OCI-LY3 (cell line): ENCODE measurements at regions not wholly inside any gene's neighbourhood (a gene's known extent, or its start where the extent isn't known, plus 50 kb on each side); places are given as distances from the start of the nearest gene placed in this dataset.

Experiments
- H2AFZ ChIP-seq: fragments of 200-600, 300-600 bp; shearing (Covaris generic); 2 replicates; pipeline ENCODE4 v1.6.0; 2014; ENCODE audit warnings: antibody characterized with exemption, low read depth, low read length
- H3K27ac ChIP-seq: fragments of 200-600, 300-600 bp; sonication (generic); 2 replicates; pipeline ENCODE4 v1.5.1; 2014; ENCODE audit warnings: mild to moderate bottlenecking, low read length, moderate library complexity, mixed read lengths
- H3K27me3 ChIP-seq: fragments of 200-600, 300-600 bp; sonication (generic); 2 replicates; pipeline ENCODE4 v1.6.1; 2014; ENCODE audit warnings: low read depth, low read length, mixed read lengths
- H3K36me3 ChIP-seq: fragments of 200-600, 300-600 bp; sonication (generic); replicated peaks from 2 replicates; pipeline ENCODE3; 2014; ENCODE audit warnings: low read depth, low read length, mixed read lengths
- H3K4me1 ChIP-seq: fragments of 300-600, 200-600 bp; sonication (generic); 2 replicates; pipeline ENCODE4 v1.6.1; 2014; ENCODE audit warnings: low read length, mixed read lengths
- H3K4me2 ChIP-seq: fragments of 200-600, 300-600 bp; sonication (generic); 2 replicates; pipeline ENCODE4 v1.6.1; 2014; ENCODE audit warnings: low read length, mixed read lengths
- H3K4me3 ChIP-seq: fragments of 300-600, 200-600 bp; sonication (generic); 2 replicates; pipeline ENCODE4 v1.5.1; 2014; ENCODE audit warnings: antibody characterized with exemption, mild to moderate bottlenecking, low read length, moderate library complexity
- H3K79me2 ChIP-seq: fragments of 300-600, 200-600 bp; shearing (Covaris generic); 2 replicates; pipeline ENCODE4 v1.6.1; 2014; ENCODE audit warnings: mild to moderate bottlenecking, low read length, mixed read lengths
- H3K9ac ChIP-seq: fragments of 300-600, 200-600 bp; shearing (Covaris generic); 2 replicates; pipeline ENCODE4 v1.6.0; 2014; ENCODE audit warnings: mild to moderate bottlenecking, low read length, moderate library complexity
- H3K9me3 ChIP-seq: fragments of 200-600, 300-600 bp; shearing (Covaris generic); 2 replicates; pipeline ENCODE4 v1.6.1; 2014; ENCODE audit warnings: low read length, mixed read lengths; ENCODE audit not compliant: insufficient read depth
- H4K20me1 ChIP-seq: fragments of 200-600, 300-600 bp; sonication (generic); 2 replicates; pipeline ENCODE4 v1.6.1; 2016; ENCODE audit warnings: low read length, mixed read lengths; ENCODE audit not compliant: insufficient read depth
- EZH2phosphoT487 ChIP-seq: fragments of 200-600 bp; shearing (Covaris generic); IDR thresholded peaks from 2 replicates; pipeline ENCODE4 v1.6.1; 2018; ENCODE audit warnings: antibody characterized with exemption, mixed run types, low read depth
- TF ChIP-seq, protein P1 (sequence below): fragments of 200-600, 300-600 bp; sonication (generic); IDR thresholded peaks from 2 replicates; pipeline ENCODE4 v1.5.1; 2014; ENCODE audit warnings: antibody characterized with exemption, low read length, low read depth

- no peaks in the 10 kb centered on the region for H3K4me1 ChIP-seq
- H3K27me3 ChIP-seq = peaks cover 15% of the 10 kb centered on the region
- H3K9me3 ChIP-seq = no peaks in the 10 kb centered on the region
- H3K4me2 ChIP-seq = no peak overlapping the region
- TF ChIP-seq, protein P1, sequence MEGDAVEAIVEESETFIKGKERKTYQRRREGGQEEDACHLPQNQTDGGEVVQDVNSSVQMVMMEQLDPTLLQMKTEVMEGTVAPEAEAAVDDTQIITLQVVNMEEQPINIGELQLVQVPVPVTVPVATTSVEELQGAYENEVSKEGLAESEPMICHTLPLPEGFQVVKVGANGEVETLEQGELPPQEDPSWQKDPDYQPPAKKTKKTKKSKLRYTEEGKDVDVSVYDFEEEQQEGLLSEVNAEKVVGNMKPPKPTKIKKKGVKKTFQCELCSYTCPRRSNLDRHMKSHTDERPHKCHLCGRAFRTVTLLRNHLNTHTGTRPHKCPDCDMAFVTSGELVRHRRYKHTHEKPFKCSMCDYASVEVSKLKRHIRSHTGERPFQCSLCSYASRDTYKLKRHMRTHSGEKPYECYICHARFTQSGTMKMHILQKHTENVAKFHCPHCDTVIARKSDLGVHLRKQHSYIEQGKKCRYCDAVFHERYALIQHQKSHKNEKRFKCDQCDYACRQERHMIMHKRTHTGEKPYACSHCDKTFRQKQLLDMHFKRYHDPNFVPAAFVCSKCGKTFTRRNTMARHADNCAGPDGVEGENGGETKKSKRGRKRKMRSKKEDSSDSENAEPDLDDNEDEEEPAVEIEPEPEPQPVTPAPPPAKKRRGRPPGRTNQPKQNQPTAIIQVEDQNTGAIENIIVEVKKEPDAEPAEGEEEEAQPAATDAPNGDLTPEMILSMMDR = no peak
- no peak for TF ChIP-seq EZH2phosphoT487
- H4K20me1 ChIP-seq = no peaks in the 10 kb centered on the region
- H3K27ac ChIP-seq = no peak overlapping the region
- no peaks in the 10 kb centered on the region for H3K36me3 ChIP-seq
- H2AFZ ChIP-seq = no peak overlapping the region
- H3K79me2 ChIP-seq = no peaks in the 10 kb centered on the region
- H3K9ac ChIP-seq = no peak overlapping the region
- H3K4me3 ChIP-seq = no peak overlapping the region
Measured at GRCh38 chr9:32722704-32723103, 60.6 kb upstream of the TMEM215 start.

GRCh38 chr9:32723789-32724325 lies 59.5 kb upstream of the TMEM215 start:
- Histone ChIP-seq H2AFZ (no peak overlapping the region), H3K27me3 (peaks cover 8% of the 10 kb centered on the region), H3K4me1 (no peaks in the 10 kb centered on the region), H3K36me3 (no peaks in the 10 kb centered on the region), H3K79me2 (no peaks in the 10 kb centered on the region), H3K4me2 (no peak overlapping the region), H4K20me1 (no peaks in the 10 kb centered on the region), H3K4me3 (no peak overlapping the region), H3K27ac (no peak overlapping the region), H3K9ac (no peak overlapping the region), H3K9me3 (no peaks in the 10 kb centered on the region)
- TF ChIP-seq, protein P1 = no peak
- TF ChIP-seq EZH2phosphoT487 = no peak

DNA sequence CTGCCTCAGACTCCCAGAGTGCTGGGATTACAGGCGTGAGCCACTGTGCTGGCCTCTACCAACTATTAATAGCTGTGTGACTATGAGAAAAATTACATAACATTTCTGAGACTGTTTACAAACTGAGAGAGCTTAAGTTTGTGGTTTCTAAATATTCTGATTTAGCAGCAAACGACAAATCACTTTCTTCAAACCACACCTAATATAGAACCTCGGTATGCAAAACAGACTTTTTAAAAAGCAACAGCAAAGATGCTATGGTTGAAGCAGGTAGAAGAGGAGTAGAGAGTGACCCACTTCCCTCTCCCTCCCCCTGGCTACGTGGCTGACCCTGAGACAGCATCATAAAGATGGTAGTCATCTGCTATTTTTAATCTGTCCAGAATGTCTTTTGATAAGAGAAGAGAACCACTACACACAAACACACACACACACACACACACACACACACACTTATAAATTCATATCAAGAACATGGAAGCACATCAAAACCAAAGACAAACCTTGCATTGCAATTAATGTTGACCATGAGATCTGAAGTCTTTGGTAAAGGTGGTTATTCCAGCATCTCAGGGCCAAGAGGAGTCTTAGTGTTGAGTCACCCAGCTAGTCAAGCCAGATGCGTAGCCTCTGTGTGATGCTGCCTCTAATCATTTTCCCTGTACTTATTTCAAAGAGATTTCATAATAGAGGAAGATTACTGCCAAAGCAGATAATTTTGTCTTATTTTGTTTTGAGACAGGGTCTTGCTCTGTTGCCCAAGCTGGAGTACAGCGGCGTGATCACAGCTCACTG lies 58.1 kb upstream of the TMEM215 start:
- Histone ChIP-seq H2AFZ (no peak overlapping the region), H3K9me3 (no peaks in the 10 kb centered on the region), H3K27me3 (peaks cover 8% of the 10 kb centered on the region), H3K79me2 (no peaks in the 10 kb centered on the region), H3K4me1 (no peaks in the 10 kb centered on the region), H3K36me3 (no peaks in the 10 kb centered on the region), H3K9ac (no peak overlapping the region), H3K4me2 (no peak overlapping the region), H4K20me1 (no peaks in the 10 kb centered on the region), H3K27ac (no peak overlapping the region), H3K4me3 (no peak overlapping the region)
- TF ChIP-seq, protein P1 = no peak
- TF ChIP-seq EZH2phosphoT487 = no peak

DNA sequence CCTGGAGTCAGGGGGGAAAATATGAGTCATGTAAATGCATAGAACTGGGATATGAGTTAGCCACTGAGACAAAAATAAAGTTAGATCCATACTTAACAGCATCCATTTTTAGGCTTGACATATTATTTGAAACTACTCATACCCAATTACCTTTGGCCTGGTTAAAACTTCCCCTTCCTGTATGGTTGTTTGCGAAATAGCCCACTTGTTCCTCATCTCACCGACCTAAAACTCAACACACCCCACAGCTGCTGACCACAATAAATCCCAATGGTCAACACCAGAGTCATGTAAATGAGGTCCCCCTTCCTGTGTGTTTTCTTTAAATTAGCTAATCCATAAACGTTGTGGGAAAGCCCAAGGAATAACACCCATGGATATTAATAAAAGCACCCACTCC lies 55.2 kb upstream of the TMEM215 start:
- Histone ChIP-seq H4K20me1 (no peaks in the 10 kb centered on the region), H3K36me3 (no peaks in the 10 kb centered on the region), H3K4me3 (no peak overlapping the region), H3K79me2 (no peaks in the 10 kb centered on the region), H3K27ac (no peak overlapping the region), H3K9me3 (no peaks in the 10 kb centered on the region), H3K27me3 (peaks cover 6% of the 10 kb centered on the region), H3K4me1 (no peaks in the 10 kb centered on the region), H2AFZ (no peak overlapping the region), H3K9ac (no peak overlapping the region), H3K4me2 (no peak overlapping the region)
- TF ChIP-seq EZH2phosphoT487 = no peak
- TF ChIP-seq, protein P1 = no peak
